ENCODE measurements at regions not wholly inside any gene's neighbourhood (a gene's known extent, or its start where the extent isn't known, plus 50 kb on each side); places are given as distances from the start of the nearest gene placed in this dataset.

DNA sequence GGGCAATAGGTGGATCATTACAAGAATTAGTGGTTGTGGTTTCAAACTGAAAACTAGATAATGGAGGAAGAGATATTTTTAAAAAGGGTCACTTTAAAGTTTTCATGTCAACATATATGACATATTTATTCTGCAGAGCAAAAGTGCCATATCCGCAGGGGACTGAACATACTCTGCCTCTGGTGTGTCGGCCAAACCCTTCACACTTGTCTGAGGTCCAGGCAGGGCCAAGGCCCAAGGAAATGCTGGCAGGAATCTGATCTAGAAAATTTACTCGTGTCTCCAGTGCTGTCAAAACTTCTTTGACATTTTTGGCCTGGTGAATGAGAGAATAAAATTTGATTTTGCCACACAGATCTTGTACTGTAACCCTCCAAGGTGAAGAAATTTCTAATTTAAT lies 562.3 kb downstream of the CCSER2 start:
- no peak for TF ChIP-seq MYC (IDR thresholded peaks at IDR 0.05; ENCODE audit: low read depth, low read length)
- no peak for TF ChIP-seq POLR2A (IDR thresholded peaks at IDR 0.05; ENCODE audit: extremely low read depth, insufficient read length)
- TF ChIP-seq, protein P1, sequence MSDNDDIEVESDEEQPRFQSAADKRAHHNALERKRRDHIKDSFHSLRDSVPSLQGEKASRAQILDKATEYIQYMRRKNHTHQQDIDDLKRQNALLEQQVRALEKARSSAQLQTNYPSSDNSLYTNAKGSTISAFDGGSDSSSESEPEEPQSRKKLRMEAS (IDR thresholded peaks at IDR 0.05; ENCODE audit: low read depth, low read length) = no peak
- TF ChIP-seq, protein P2, sequence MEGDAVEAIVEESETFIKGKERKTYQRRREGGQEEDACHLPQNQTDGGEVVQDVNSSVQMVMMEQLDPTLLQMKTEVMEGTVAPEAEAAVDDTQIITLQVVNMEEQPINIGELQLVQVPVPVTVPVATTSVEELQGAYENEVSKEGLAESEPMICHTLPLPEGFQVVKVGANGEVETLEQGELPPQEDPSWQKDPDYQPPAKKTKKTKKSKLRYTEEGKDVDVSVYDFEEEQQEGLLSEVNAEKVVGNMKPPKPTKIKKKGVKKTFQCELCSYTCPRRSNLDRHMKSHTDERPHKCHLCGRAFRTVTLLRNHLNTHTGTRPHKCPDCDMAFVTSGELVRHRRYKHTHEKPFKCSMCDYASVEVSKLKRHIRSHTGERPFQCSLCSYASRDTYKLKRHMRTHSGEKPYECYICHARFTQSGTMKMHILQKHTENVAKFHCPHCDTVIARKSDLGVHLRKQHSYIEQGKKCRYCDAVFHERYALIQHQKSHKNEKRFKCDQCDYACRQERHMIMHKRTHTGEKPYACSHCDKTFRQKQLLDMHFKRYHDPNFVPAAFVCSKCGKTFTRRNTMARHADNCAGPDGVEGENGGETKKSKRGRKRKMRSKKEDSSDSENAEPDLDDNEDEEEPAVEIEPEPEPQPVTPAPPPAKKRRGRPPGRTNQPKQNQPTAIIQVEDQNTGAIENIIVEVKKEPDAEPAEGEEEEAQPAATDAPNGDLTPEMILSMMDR (IDR thresholded peaks at IDR 0.05; ENCODE audit: low read depth, low read length) = no peak
- no peak for DNase-seq (ENCODE audit: low read depth)
- no peak overlapping the region for H3K4me3 ChIP-seq (ENCODE audit: low read depth, low read length)

DNA sequence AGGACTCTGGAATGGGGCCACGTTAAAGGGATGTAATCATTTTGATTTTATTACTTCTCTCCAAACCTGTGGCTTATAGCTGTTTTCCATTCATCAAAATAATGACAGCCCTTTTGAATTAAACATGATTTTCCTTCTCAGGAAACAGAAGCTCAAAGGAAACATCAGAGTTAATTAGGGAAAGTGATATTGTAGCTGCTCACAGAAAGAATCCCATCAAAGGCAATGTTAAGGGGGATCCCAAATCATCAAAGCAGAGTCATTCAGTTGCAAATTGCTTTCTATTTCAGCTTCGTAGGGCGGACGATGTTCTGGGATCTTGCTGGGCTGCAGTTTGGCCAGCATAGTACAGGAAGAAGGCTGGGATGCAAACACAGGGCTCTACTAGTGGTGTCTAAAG lies 563.2 kb downstream of the CCSER2 start:
- no peak overlapping the region for H3K4me3 ChIP-seq (ENCODE audit: low read depth, low read length)
- TF ChIP-seq, protein P2 (IDR thresholded peaks at IDR 0.05; ENCODE audit: low read depth, low read length) = no peak
- TF ChIP-seq, protein P1 (IDR thresholded peaks at IDR 0.05; ENCODE audit: low read depth, low read length) = no peak
- TF ChIP-seq MYC (IDR thresholded peaks at IDR 0.05; ENCODE audit: low read depth, low read length) = no peak
- TF ChIP-seq POLR2A (IDR thresholded peaks at IDR 0.05; ENCODE audit: extremely low read depth, insufficient read length) = no peak
- DNase-seq (ENCODE audit: low read depth) = no peak

DNA sequence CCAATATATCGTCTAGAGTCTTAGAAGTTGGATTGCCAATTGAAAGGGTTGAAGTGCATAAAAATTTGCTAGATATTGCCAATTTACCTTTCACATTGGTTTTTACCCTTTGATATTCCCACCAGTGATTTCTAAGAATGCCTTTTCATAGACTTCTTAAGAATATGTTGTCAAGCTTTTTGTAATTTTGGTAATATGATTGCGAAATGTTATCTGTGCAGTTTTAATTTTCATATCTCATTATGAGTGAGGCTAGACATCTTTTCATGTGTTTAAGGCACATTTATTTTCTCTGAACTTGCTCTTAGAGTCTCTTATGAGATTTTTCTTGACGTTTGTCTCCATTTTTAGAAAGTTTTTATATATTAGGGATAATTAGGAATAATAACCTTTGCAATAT lies 567.2 kb downstream of the CCSER2 start:
- no peak for TF ChIP-seq POLR2A (IDR thresholded peaks at IDR 0.05; ENCODE audit: extremely low read depth, insufficient read length)
- TF ChIP-seq, protein P2 (IDR thresholded peaks at IDR 0.05; ENCODE audit: low read depth, low read length) = no peak
- TF ChIP-seq, protein P1 (IDR thresholded peaks at IDR 0.05; ENCODE audit: low read depth, low read length) = no peak
- no peak for TF ChIP-seq MYC (IDR thresholded peaks at IDR 0.05; ENCODE audit: low read depth, low read length)
- no peak overlapping the region for H3K4me3 ChIP-seq (ENCODE audit: low read depth, low read length)
- no peak for DNase-seq (ENCODE audit: low read depth)

DNA sequence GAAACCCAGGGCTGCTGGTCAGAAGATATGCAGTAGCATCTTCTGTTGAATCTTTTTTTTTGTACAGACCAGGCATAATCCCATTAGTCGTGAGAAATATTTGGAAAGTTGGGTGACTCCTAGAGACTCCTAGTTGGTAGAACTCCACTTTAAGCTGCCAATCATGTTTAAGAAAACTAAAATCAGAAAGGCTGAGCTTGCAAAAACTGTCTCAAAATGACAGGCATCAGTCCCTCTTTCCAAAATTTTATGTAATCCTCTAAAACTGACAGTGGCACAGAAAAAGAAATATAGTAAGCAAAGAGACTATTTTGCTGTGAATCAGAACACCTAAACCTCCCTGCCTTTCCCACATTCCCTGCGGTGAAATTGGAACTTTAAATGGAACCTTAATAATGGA lies 568.5 kb downstream of the CCSER2 start:
- TF ChIP-seq, protein P1 (IDR thresholded peaks at IDR 0.05; ENCODE audit: low read depth, low read length) = no peak
- no peak for TF ChIP-seq POLR2A (IDR thresholded peaks at IDR 0.05; ENCODE audit: extremely low read depth, insufficient read length)
- TF ChIP-seq, protein P2 (IDR thresholded peaks at IDR 0.05; ENCODE audit: low read depth, low read length) = no peak
- no peak for TF ChIP-seq MYC (IDR thresholded peaks at IDR 0.05; ENCODE audit: low read depth, low read length)
- H3K4me3 ChIP-seq (ENCODE audit: low read depth, low read length) = no peak overlapping the region
- DNase-seq (ENCODE audit: low read depth) = no peak

DNA sequence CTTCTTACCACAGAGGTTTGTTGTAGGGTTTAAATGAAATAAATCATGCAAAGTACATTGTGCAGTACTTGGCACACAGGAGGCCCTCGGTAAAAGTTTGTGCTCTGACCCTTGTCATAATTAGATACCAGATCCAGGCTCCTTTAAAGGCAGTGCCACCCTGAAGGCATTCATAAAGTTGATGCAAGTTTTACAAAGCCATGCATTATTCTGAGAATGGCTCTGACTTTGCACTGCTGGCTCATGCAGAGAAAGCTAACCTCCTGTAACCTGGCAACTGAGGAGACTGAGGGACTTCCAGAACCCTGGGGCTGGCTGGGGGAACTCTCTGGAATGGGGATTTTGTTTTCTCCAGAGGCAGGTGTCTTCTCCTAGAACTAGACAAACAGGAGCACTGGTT lies 570.9 kb downstream of the CCSER2 start:
- no peak overlapping the region for H3K4me3 ChIP-seq (ENCODE audit: low read depth, low read length)
- TF ChIP-seq, protein P1 (IDR thresholded peaks at IDR 0.05; ENCODE audit: low read depth, low read length) = no peak
- no peak for TF ChIP-seq MYC (IDR thresholded peaks at IDR 0.05; ENCODE audit: low read depth, low read length)
- no peak for DNase-seq (ENCODE audit: low read depth)

DNA sequence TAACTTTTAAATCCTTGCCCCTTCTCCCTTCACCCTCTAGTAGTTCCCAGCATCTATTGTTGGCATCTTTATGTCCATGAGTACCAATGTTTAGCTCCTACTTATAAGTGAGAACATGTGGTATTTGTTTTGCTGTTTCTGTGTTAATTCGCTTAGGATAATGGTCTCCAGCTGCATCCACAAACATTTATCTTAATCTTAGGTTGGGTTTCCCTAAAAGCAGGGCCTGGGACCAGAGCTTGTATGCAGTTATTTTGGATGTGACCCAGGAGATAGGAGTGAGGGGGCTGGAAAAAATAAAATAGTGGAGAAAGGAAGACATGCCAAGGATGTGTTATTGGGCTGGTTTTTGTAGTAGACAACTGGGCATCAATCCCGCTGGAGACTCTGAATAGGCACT lies 571.8 kb downstream of the CCSER2 start:
- TF ChIP-seq POLR2A (IDR thresholded peaks at IDR 0.05; ENCODE audit: extremely low read depth, insufficient read length) (no peak), MYC (IDR thresholded peaks at IDR 0.05; ENCODE audit: low read depth, low read length) (no peak)
- TF ChIP-seq, protein P2 (IDR thresholded peaks at IDR 0.05; ENCODE audit: low read depth, low read length) = no peak
- TF ChIP-seq, protein P1 (IDR thresholded peaks at IDR 0.05; ENCODE audit: low read depth, low read length) = no peak
- DNase-seq (ENCODE audit: low read depth) = no peak
- H3K4me3 ChIP-seq (ENCODE audit: low read depth, low read length) = no peak overlapping the region
